Astrocyte of the spinal cord (primary cell): ENCODE measurements at regions not wholly inside any gene's neighbourhood (a gene's known extent, or its start where the extent isn't known, plus 50 kb on each side); places are given as distances from the start of the nearest gene placed in this dataset.

Experiments
- DNase-seq: peaks from one replicate; pipeline ENCODE4 v3.0.0; 2011; ENCODE audit warnings: low read depth, low spot score
- H3K4me3 ChIP-seq: 2 replicates; pipeline ENCODE4 v1.5.1; 2011; ENCODE audit warnings: low read depth, mild to moderate bottlenecking, low read length, moderate library complexity
- CTCF ChIP-seq: IDR thresholded peaks from 2 replicates; pipeline ENCODE4 v1.5.1; 2012; ENCODE audit warnings: low read depth, mild to moderate bottlenecking, low read length, inconsistent platforms
- in situ Hi-C: cut with HindIII; loops from 2 replicates; pipeline ENCODE4 v1.10.0; 2017; ENCODE audit warnings: low sequenced_read_pairs

GRCh38 chr3:168424059-168424734, 328.5 kb upstream of the GOLIM4 start:
- in situ Hi-C loops: no loop called here
- peak; percentile 57 for DNase-seq
- no peak for TF ChIP-seq CTCF
- no peak overlapping the region for H3K4me3 ChIP-seq

DNA sequence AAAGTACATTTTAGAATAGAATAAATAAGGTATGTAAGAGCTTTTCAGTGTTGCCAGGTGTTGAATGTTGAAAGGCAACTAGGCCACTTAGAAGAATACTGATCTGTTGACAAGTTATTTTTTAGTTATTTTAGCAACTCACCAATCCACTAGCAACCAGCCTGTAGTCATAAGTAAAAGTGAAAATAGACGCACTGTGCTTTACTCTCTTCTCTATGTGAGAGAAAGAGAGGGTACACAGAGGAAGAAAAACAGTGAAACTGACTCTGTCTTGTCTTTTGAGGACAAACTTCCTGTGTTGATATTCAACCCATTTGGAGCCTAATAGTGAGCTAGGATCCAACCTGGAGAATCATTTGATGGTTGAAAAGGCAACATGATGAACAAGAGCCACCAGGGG, 327.1 kb upstream of the GOLIM4 start:
- DNase-seq: no peak
- in situ Hi-C loops: no loop called here
- no peak overlapping the region for H3K4me3 ChIP-seq
- no peak for TF ChIP-seq CTCF

DNA sequence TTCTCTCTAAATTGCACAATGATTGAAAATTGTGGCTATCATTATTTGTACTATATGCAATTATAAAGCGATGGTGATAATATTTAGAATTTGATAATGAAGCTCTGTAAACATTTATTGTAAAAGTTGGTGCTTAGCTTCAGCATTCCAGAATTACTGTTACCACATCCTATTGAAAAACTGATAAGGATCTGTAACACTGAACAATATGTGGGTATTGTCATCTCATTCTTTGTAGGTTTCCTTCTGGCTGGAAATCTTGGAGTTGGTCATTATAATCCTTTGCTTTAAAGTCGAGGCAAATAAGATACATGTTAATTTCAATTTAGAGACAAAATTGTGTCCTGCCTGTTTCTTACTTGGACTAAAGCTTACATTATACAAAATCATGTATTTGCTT, 323.4 kb upstream of the GOLIM4 start:
- H3K4me3 ChIP-seq: no peak overlapping the region
- no peak for TF ChIP-seq CTCF
- DNase-seq: no peak

DNA sequence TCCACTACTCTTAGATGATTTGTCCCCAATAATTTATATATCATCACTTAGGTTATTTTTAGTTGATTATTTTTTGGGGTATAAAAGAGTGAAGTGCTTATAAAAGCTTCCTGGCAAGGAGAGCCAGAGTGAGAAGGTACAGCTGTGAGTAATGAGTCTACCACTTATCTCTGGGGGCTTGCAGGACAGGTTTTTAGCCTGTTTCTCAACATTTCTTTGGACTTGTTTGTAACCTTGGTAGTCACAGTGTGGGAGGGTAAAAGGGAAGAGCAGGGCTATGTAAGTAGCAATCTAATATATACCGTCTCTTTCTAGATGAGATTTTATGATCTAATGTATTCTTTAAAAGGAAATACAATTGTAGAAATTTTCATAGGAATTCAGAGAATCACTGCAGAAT, 321.3 kb upstream of the GOLIM4 start:
- H3K4me3 ChIP-seq: no peak overlapping the region
- no peak for DNase-seq
- in situ Hi-C loops: no loop called here
- TF ChIP-seq CTCF: no peak

More for the DNA sequence above, 323.4 kb upstream of the GOLIM4 start:
- in situ Hi-C loops: no loop called here

DNA sequence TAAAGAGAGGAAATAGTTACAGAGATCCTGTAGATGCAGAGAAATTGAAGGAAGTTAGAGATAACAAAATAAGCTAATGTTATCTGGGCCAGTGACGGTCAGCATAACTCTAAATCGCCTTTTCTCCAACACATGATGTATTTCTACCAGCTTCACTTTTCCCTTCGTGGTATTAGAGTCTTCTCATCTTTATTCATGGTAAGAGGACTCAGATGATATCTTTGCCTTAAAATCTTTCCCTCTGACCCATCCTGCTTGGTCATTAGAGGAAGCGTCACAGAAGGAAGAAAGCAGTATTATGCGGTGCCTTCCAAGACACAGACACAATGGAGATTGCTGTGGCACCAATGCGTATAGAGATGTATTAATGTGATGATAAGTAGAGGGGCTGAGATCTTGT, 320.7 kb upstream of the GOLIM4 start:
- TF ChIP-seq CTCF: no peak
- H3K4me3 ChIP-seq: no peak overlapping the region
- in situ Hi-C loops: no loop called here
- no peak for DNase-seq

GRCh38 chr3:168414149-168414548, 318.4 kb upstream of the GOLIM4 start:
- TF ChIP-seq CTCF: no peak
- DNase-seq: no peak
- no peak overlapping the region for H3K4me3 ChIP-seq
- in situ Hi-C loops: no loop called here
